Lower leg skin (tissue), 4 donors: ENCODE measurements at regions not wholly inside any gene's neighbourhood (a gene's known extent, or its start where the extent isn't known, plus 50 kb on each side); places are given as distances from the start of the nearest gene placed in this dataset.

Source experiments
- DNase-seq, 2 donors: peaks; one replicate each; pipeline ENCODE4 v3.0.0-alpha.2; 2019; ENCODE audit warnings: low spot score in 2 of 2
- H3K4me3 ChIP-seq: fragments of 200-600 bp; sonication (generic); 2 replicates; pipeline ENCODE4 v1.5.1; 2017; ENCODE audit warnings: mild to moderate bottlenecking, low read depth; ENCODE audit not compliant: poor library complexity, severe bottlenecking
- POLR2A ChIP-seq, 2 donors: fragments of 450-650 bp; IDR thresholded peaks; one replicate each; pipeline ENCODE4 v1.6.1; 2016 to 2017; ENCODE audit warnings: antibody characterized with exemption in 2 of 2, mild to moderate bottlenecking in 1 of 2, moderate library complexity in 1 of 2
- WGBS, 2 donors: methylation state at CpG; one replicate each; pipeline ENCODE4 v1.1.5; 2018; 5-methylcytosine and 5-hydroxymethylcytosine counted together
- intact Hi-C: fragments of 100-400 bp; cut with DNase I; formaldehyde crosslinking; loops from one replicate; pipeline ENCODE4 v1.15.0; 2023; ENCODE audit warnings: low total_unique reads
- TF ChIP-seq, protein P1 (sequence below), 3 donors: fragments of 450-650 bp; IDR thresholded peaks; one replicate each; pipeline ENCODE4 v1.5.1; 2016; ENCODE audit warnings: antibody characterized with exemption in 3 of 3, mild to moderate bottlenecking in 3 of 3, moderate library complexity in 2 of 3

- intact Hi-C loops, result loop anchor here (5.0 kb wide), 1 partner anchor 1485 kb away; no protein-coding TSS in a partner anchor
- no peak overlapping the region for H3K4me3 ChIP-seq
- DNase-seq, result no peak
- TF ChIP-seq, protein P1, sequence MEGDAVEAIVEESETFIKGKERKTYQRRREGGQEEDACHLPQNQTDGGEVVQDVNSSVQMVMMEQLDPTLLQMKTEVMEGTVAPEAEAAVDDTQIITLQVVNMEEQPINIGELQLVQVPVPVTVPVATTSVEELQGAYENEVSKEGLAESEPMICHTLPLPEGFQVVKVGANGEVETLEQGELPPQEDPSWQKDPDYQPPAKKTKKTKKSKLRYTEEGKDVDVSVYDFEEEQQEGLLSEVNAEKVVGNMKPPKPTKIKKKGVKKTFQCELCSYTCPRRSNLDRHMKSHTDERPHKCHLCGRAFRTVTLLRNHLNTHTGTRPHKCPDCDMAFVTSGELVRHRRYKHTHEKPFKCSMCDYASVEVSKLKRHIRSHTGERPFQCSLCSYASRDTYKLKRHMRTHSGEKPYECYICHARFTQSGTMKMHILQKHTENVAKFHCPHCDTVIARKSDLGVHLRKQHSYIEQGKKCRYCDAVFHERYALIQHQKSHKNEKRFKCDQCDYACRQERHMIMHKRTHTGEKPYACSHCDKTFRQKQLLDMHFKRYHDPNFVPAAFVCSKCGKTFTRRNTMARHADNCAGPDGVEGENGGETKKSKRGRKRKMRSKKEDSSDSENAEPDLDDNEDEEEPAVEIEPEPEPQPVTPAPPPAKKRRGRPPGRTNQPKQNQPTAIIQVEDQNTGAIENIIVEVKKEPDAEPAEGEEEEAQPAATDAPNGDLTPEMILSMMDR (IDR thresholded peaks at IDR 0.05), result no peak
- TF ChIP-seq POLR2A (IDR thresholded peaks at IDR 0.05), result no peak
- WGBS, 2 donors, result 42 to 54% methylated on average over 10 of the region's 10 CpGs
These were observed 505.1 kb upstream of the TMEM132C start for GRCh38 chr12:127761880-127762279.

GRCh38 chr12:127767656-127768055 lies 499.3 kb upstream of the TMEM132C start:
- H3K4me3 ChIP-seq, result no peak overlapping the region
- intact Hi-C loops, result no loop called here
- WGBS, 2 donors, result 17 to 18% methylated on average over 1 of the region's 1 CpG
- no peak for TF ChIP-seq POLR2A (IDR thresholded peaks at IDR 0.05)
- TF ChIP-seq, protein P1 (IDR thresholded peaks at IDR 0.05), result no peak
- no peak for DNase-seq

DNA sequence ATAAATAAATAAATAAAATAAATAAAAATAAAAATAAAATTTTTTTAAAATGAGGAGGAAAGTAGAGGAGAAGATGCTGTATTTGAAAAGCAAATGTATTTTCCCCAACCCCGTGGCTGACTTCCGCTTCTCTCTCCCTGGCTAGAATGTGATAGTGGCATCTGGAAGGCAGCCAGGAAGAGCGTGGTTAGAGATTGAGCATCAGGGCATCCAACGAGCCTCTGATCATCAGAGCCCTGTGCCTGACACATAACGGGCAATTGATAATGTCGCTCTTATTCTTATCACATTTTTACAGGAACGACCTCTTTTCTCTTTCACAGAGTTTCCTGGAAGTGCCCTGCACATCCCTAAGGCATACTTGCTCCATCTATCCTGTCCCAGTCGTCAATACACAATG lies 496.9 kb upstream of the TMEM132C start:
- intact Hi-C loops, result no loop called here
- 58 to 66% methylated on average over 8 of the region's 8 CpGs for WGBS, 2 donors
- no peak for DNase-seq
- no peak for TF ChIP-seq POLR2A (IDR thresholded peaks at IDR 0.05)
- TF ChIP-seq, protein P1 (IDR thresholded peaks at IDR 0.05), result no peak
- H3K4me3 ChIP-seq, result no peak overlapping the region

GRCh38 chr12:127771546-127771945 lies 495.4 kb upstream of the TMEM132C start:
- no peak overlapping the region for H3K4me3 ChIP-seq
- DNase-seq, result no peak
- intact Hi-C loops, result no loop called here
- 45 to 48% methylated on average over 3 of the region's 3 CpGs for WGBS, 2 donors
- TF ChIP-seq, protein P1 (IDR thresholded peaks at IDR 0.05), result no peak
- no peak for TF ChIP-seq POLR2A (IDR thresholded peaks at IDR 0.05)

GRCh38 chr12:127773520-127773919 lies 493.4 kb upstream of the TMEM132C start:
- no peak overlapping the region for H3K4me3 ChIP-seq
- 41 to 47% methylated on average over 6 of the region's 6 CpGs for WGBS, 2 donors
- intact Hi-C loops, result no loop called here
- no peak for DNase-seq
- TF ChIP-seq, protein P1 (IDR thresholded peaks at IDR 0.05), result no peak
- TF ChIP-seq POLR2A (IDR thresholded peaks at IDR 0.05), result no peak

DNA sequence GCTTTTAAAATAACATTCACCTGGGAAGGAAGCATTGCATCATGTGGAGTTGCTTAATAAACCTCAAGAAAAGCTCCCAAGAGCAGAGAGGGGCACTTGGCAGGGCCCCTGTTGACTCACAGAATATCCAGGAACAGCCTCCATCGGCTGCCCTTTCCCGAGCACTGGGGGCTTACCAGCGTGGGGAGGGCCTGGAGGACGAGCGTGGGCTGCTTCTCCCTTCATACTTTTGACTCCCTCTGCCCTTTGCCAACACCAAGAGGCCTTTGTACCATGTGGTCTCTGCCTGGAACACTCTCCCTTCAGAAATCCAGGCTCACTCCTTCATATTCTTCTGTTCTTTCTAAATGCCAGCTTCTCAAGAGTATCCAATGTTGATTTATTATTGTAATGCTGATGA lies 492.1 kb upstream of the TMEM132C start:
- 68 to 72% methylated on average over 5 of the region's 5 CpGs for WGBS, 2 donors
- TF ChIP-seq POLR2A (IDR thresholded peaks at IDR 0.05), result no peak
- TF ChIP-seq, protein P1 (IDR thresholded peaks at IDR 0.05), result no peak
- H3K4me3 ChIP-seq, result no peak overlapping the region
- DNase-seq, result no peak
- intact Hi-C loops, result no loop called here
